Thoracic aorta (tissue), 2 donors: ENCODE measurements at regions not wholly inside any gene's neighbourhood (a gene's known extent, or its start where the extent isn't known, plus 50 kb on each side); places are given as distances from the start of the nearest gene placed in this dataset.

Source experiments
- ATAC-seq: fragments of 150-250 bp; one replicate; pipeline ENCODE4 v1.8.0; 2017; ENCODE audit warnings: low read depth; ENCODE audit not compliant: insufficient number of reproducible peaks, low FRiP score
- DNase-seq: peaks from one replicate; pipeline ENCODE4 v3.0.0-alpha.2; 2020; ENCODE audit warnings: low spot score
- H3K27ac ChIP-seq, 2 donors: fragments of 200-600 bp; sonication (generic); 1 replicate in 1 of 2; 2 replicates in 1 of 2; pipeline ENCODE4 v1.5.1; 2016; ENCODE audit warnings: mild to moderate bottlenecking in 2 of 2, moderate library complexity in 2 of 2
- H3K27me3 ChIP-seq: fragments of 200-600 bp; sonication (generic); replicated peaks from 2 replicates; pipeline ENCODE4 v1.6.0; 2016; ENCODE audit warnings: mild to moderate bottlenecking; ENCODE audit not compliant: insufficient read depth
- H3K36me3 ChIP-seq: fragments of 200-600 bp; sonication (generic); one replicate; pipeline ENCODE4 v1.5.1; 2016
- H3K4me1 ChIP-seq, 2 donors: fragments of 200-600 bp; sonication (generic); 1 replicate in 1 of 2; 2 replicates in 1 of 2; pipeline versions ENCODE4 v1.5.1 to v1.6.0; 2016; ENCODE audit warnings: low read depth in 2 of 2, mild to moderate bottlenecking in 1 of 2; ENCODE audit not compliant: control insufficient read depth in 1 of 2
- H3K4me3 ChIP-seq: fragments of 200-600 bp; sonication (generic); 2 replicates; pipeline ENCODE4 v1.5.1; 2016; ENCODE audit warnings: mild to moderate bottlenecking
- H3K9me3 ChIP-seq: fragments of 200-600 bp; sonication (generic); 2 replicates; pipeline ENCODE4 v1.5.1; 2016
- CTCF ChIP-seq: fragments of 200-600 bp; sonication (generic); IDR thresholded peaks from one replicate; pipeline ENCODE4 v1.5.1; 2019; ENCODE audit warnings: antibody characterized with exemption

GRCh38 chr6:80932359-80932758 lies 820.1 kb downstream of the TENT5A start:
- TF ChIP-seq CTCF = no peak
- DNase-seq = no peak
- Histone ChIP-seq H3K9me3 (peaks cover 4% of the 10 kb centered on the region), H3K4me3 (no peak overlapping the region), H3K27me3 (no peaks in the 10 kb centered on the region), H3K27ac (no peak overlapping the region), H3K4me1 (no peaks in the 10 kb centered on the region), H3K36me3 (no peaks in the 10 kb centered on the region)
- no peak for ATAC-seq

GRCh38 chr6:80930376-80930775 lies 822.1 kb downstream of the TENT5A start:
- DNase-seq (no peak), ATAC-seq (no peak)
- Histone ChIP-seq H3K27ac (no peak overlapping the region), H3K4me1 (no peaks in the 10 kb centered on the region), H3K36me3 (no peaks in the 10 kb centered on the region), H3K27me3 (no peaks in the 10 kb centered on the region), H3K4me3 (no peak overlapping the region), H3K9me3 (peaks cover 8% of the 10 kb centered on the region)
- TF ChIP-seq CTCF = no peak

- H3K9me3 ChIP-seq = peaks cover 4% of the 10 kb centered on the region
- no peaks in the 10 kb centered on the region for H3K36me3 ChIP-seq
- DNase-seq = no peak
- H3K4me3 ChIP-seq = no peak overlapping the region
- ATAC-seq = no peak
- H3K4me1 ChIP-seq = no peaks in the 10 kb centered on the region
- no peak overlapping the region for H3K27ac ChIP-seq
- no peak for TF ChIP-seq CTCF
- no peaks in the 10 kb centered on the region for H3K27me3 ChIP-seq
These were observed 817.3 kb downstream of the BCKDHB start for GRCh38 chr6:80923816-80924215.

GRCh38 chr6:80922916-80923455 lies 816.5 kb downstream of the BCKDHB start:
- no peaks in the 10 kb centered on the region for H3K36me3 ChIP-seq
- H3K27ac ChIP-seq = no peak overlapping the region
- H3K27me3 ChIP-seq = no peaks in the 10 kb centered on the region
- ATAC-seq (no peak), DNase-seq (no peak)
- no peak for TF ChIP-seq CTCF
- H3K4me1 ChIP-seq = no peaks in the 10 kb centered on the region
- no peak overlapping the region for H3K4me3 ChIP-seq
- H3K9me3 ChIP-seq = peaks cover 4% of the 10 kb centered on the region

GRCh38 chr6:80921861-80922460 lies 815.5 kb downstream of the BCKDHB start:
- H3K9me3 ChIP-seq = peaks cover 4% of the 10 kb centered on the region

More at GRCh38 chr6:80921861-80922460, 815.5 kb downstream of the BCKDHB start:
- Histone ChIP-seq H3K4me1 (no peaks in the 10 kb centered on the region), H3K36me3 (no peaks in the 10 kb centered on the region), H3K4me3 (no peak overlapping the region), H3K27ac (no peak overlapping the region), H3K27me3 (no peaks in the 10 kb centered on the region)
- ATAC-seq (no peak), DNase-seq (no peak)
- no peak for TF ChIP-seq CTCF
